ENCODE measurements at regions not wholly inside any gene's neighbourhood (a gene's known extent, or its start where the extent isn't known, plus 50 kb on each side); places are given as distances from the start of the nearest gene placed in this dataset.
"Not testable (repeated sequence)": the region's sequence is repeated elsewhere in the genome, so short reads cannot be mapped to it uniquely, and the experiment has no call there.

- TF ChIP-seq EZH2 (IDR thresholded peaks at IDR 0.05; ENCODE audit: low read length, unreplicated experiment) (no peak), CTCF (conservative IDR thresholded peaks at IDR 0.05; ENCODE audit: low read depth, low read length) (no peak), EZH2phosphoT487 (IDR thresholded peaks at IDR 0.05; ENCODE audit: borderline replicate concordance, low read length) (no peak)
- Histone ChIP-seq H3K79me2 (ENCODE audit: low read length) (no peaks in the 10 kb centered on the region), H3K9me3 (ENCODE audit: low read length) (no peaks in the 10 kb centered on the region), H3K27ac (ENCODE audit: low read length) (no peak overlapping the region), H4K20me1 (ENCODE audit: low read length) (no peaks in the 10 kb centered on the region), H3K9me2 (replicated peaks; ENCODE audit: low read length) (no peaks in the 10 kb centered on the region), H3K9ac (ENCODE audit: low read length) (no peak overlapping the region), H3K4me1 (ENCODE audit: insufficient read depth, low read length) (no peaks in the 10 kb centered on the region), H2AFZ (ENCODE audit: low read length) (no peak overlapping the region), H3F3A (ENCODE audit: low read length, unreplicated experiment) (no peaks in the 10 kb centered on the region), H3K4me3 (ENCODE audit: low read length) (no peak overlapping the region), H3K36me3 (ENCODE audit: low read depth, low read length) (no peaks in the 10 kb centered on the region), H3K4me2 (ENCODE audit: low read length) (no peak overlapping the region), H3K27me3 (ENCODE audit: low read length) (peaks cover 81% of the 10 kb centered on the region)
- DNase-seq: no peak
- no TSS peak for BruUV-seq (replicated peaks)
- no peak for ATAC-seq
- intact Hi-C loops (cut with micrococcal nuclease): no loop called here
- CTCF ChIA-PET: no interaction called here
- POLR2A ChIA-PET (ENCODE audit: unreplicated experiment): no interaction called here
These were observed 104.7 kb upstream of the SRSF6 start for GRCh38 chr20:43352996-43353395.

GRCh38 chr20:43350694-43351093 is 107.0 kb upstream of the SRSF6 start:
- H3K9me2 ChIP-seq (replicated peaks; ENCODE audit: low read length); H3K27ac ChIP-seq (ENCODE audit: low read length); H3K9me3 ChIP-seq (ENCODE audit: low read length); POLR2A ChIA-PET (ENCODE audit: unreplicated experiment); BruUV-seq (replicated peaks); ATAC-seq; H2AFZ ChIP-seq (ENCODE audit: low read length); H3K4me1 ChIP-seq (ENCODE audit: insufficient read depth, low read length); H3K36me3 ChIP-seq (ENCODE audit: low read depth, low read length); CTCF ChIA-PET; H3K9ac ChIP-seq (ENCODE audit: low read length); H3K79me2 ChIP-seq (ENCODE audit: low read length); intact Hi-C loops (cut with micrococcal nuclease); H3F3A ChIP-seq (ENCODE audit: low read length, unreplicated experiment); H3K4me3 ChIP-seq (ENCODE audit: low read length); H3K4me2 ChIP-seq (ENCODE audit: low read length); H4K20me1 ChIP-seq (ENCODE audit: low read length); DNase-seq: not testable (repeated sequence)
- H3K27me3 ChIP-seq (ENCODE audit: low read length): peaks cover 83% of the 10 kb centered on the region

GRCh38 chr20:43349841-43350240 is 107.9 kb upstream of the SRSF6 start:
- Histone ChIP-seq H3K9me2 (replicated peaks; ENCODE audit: low read length) (no peaks in the 10 kb centered on the region), H2AFZ (ENCODE audit: low read length) (no peak overlapping the region), H3K36me3 (ENCODE audit: low read depth, low read length) (no peaks in the 10 kb centered on the region), H3F3A (ENCODE audit: low read length, unreplicated experiment) (no peaks in the 10 kb centered on the region), H3K27ac (ENCODE audit: low read length) (no peak overlapping the region), H3K27me3 (ENCODE audit: low read length) (peaks cover 79% of the 10 kb centered on the region), H3K4me3 (ENCODE audit: low read length) (no peak overlapping the region), H3K4me1 (ENCODE audit: insufficient read depth, low read length) (no peaks in the 10 kb centered on the region), H3K9me3 (ENCODE audit: low read length) (no peaks in the 10 kb centered on the region), H4K20me1 (ENCODE audit: low read length) (no peaks in the 10 kb centered on the region), H3K4me2 (ENCODE audit: low read length) (no peak overlapping the region), H3K79me2 (ENCODE audit: low read length) (no peaks in the 10 kb centered on the region), H3K9ac (ENCODE audit: low read length) (no peak overlapping the region)
- intact Hi-C loops (cut with micrococcal nuclease): no loop called here
- CTCF ChIA-PET: no interaction called here
- TF ChIP-seq CTCF (conservative IDR thresholded peaks at IDR 0.05; ENCODE audit: low read depth, low read length) (no peak), EZH2phosphoT487 (IDR thresholded peaks at IDR 0.05; ENCODE audit: borderline replicate concordance, low read length) (no peak), EZH2 (IDR thresholded peaks at IDR 0.05; ENCODE audit: low read length, unreplicated experiment) (no peak)
- POLR2A ChIA-PET (ENCODE audit: unreplicated experiment): no interaction called here
- no TSS peak for BruUV-seq (replicated peaks)
- ATAC-seq (no peak), DNase-seq (no peak)

DNA sequence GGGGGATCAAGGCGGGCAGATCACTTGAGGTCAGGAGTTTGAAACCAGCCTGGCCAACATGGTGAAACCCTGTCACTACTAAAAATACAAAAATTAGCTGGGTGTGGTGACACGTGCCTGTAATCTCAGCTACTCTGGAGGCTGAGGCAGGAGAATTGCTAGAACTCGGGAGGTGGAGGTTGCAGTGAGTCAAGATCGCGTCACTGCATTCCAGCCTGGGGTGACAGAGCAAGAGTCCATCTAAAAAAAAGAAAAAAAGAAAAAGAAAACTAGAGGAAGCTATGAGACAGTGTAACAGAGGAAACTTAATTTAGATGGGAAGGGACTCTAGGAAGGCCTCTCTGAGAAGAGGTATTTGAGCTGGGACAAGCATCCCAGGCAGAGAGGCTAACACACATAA is 109.9 kb upstream of the SRSF6 start:
- peaks cover 62% of the 10 kb centered on the region for H3K27me3 ChIP-seq (ENCODE audit: low read length)
- H3K4me2 ChIP-seq (ENCODE audit: low read length); H3K36me3 ChIP-seq (ENCODE audit: low read depth, low read length); POLR2A ChIA-PET (ENCODE audit: unreplicated experiment); H3K9me3 ChIP-seq (ENCODE audit: low read length); ATAC-seq; H3K27ac ChIP-seq (ENCODE audit: low read length); CTCF ChIA-PET; H3K9me2 ChIP-seq (replicated peaks; ENCODE audit: low read length); H3K9ac ChIP-seq (ENCODE audit: low read length); H3K79me2 ChIP-seq (ENCODE audit: low read length); H3K4me3 ChIP-seq (ENCODE audit: low read length); H4K20me1 ChIP-seq (ENCODE audit: low read length); intact Hi-C loops (cut with micrococcal nuclease); H3F3A ChIP-seq (ENCODE audit: low read length, unreplicated experiment); DNase-seq; H2AFZ ChIP-seq (ENCODE audit: low read length); BruUV-seq (replicated peaks); H3K4me1 ChIP-seq (ENCODE audit: insufficient read depth, low read length): not testable (repeated sequence)
